NCI-H748 (cell line): ENCODE measurements at regions not wholly inside any gene's neighbourhood (a gene's known extent, or its start where the extent isn't known, plus 50 kb on each side); places are given as distances from the start of the nearest gene placed in this dataset.
A peak's percentile ranks its signal among the peaks of the same experiment; 100 is the strongest.
"Not testable (repeated sequence)": the region's sequence is repeated elsewhere in the genome, so short reads cannot be mapped to it uniquely, and the experiment has no call there.

Experiments used
- DNase-seq: peaks from one replicate; lab custom pipeline; 2025; ENCODE audit not compliant: unreplicated experiment; lab: John Stamatoyannopoulos, UW

DNA sequence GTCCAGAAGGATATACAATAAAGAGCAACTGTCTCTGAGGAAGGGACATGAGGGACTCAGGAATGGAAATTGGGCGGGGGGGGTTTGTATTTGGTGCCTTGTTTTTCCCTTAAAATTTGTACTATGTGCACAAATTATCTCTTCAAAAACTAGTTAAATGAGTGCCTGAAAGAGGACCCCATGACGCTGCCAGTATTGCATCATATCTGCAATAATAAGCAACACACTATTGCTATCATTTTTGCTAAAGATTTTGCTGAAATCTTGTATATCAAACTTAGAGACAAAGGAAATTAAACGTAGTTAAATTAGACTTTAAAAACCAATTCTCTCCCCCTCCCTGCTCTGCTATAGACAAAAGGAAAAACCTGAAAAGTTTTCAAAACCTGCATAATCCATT is 89.7 kb upstream of the SLC30A5 start:
- DNase-seq, result no peak

DNA sequence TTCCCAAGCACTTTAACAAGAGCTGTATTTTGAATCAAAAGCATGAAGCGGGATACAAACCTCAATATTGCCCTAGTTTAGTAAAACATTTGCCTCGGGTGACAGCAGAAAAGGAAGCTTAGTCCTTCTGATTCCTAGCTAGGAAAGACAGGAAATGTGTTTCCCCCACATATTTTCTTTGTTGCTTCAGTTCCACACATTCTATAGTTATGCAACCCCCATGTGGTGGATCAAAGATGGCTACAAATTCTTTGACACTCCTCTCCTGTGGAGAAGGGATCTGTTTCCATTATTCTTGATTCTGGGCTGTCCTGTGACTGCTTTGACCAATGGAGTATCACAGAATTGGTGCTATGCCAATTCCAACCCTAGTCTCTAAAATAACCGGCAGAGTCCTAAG is 89.1 kb upstream of the SLC30A5 start:
- DNase-seq, result no peak

DNA sequence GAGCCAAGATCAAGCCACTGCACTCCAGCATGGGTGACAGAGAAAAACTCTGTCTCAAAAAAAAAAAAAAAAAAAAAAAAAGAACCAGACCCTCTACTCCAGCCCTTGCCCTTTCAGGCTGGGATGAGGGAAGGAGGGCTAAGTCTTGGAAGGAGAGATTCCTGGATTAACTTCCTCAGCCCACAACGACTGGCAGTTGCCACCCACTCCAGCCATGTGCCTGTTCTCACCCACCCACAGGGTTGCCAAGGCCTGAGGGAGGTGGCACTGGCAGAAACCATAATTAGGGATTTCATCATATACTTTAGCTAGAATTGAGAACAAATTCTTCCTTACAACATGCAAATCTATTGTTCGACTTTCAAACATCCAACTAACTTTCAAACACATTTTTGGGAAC is 87.8 kb upstream of the SLC30A5 start:
- no peak for DNase-seq

DNA sequence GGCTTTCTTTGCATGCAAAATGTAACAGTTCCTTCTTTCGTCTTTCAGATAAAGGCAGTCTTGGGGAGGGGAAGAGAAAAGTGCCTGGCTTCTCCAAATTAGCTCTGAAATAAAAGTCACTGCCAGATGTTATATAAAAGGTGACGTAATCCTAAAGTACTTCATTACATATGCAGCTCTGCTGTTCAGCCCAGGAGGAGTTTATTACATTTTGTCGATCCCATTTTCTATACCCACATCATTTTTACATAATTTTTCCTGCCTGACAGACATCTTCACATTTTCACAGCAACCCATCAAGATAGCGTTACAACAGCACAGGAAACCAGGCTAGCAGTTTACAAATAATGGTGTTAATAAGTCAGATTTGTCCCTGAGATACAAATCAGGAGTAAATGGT is 86.7 kb upstream of the SLC30A5 start:
- no peak for DNase-seq

DNA sequence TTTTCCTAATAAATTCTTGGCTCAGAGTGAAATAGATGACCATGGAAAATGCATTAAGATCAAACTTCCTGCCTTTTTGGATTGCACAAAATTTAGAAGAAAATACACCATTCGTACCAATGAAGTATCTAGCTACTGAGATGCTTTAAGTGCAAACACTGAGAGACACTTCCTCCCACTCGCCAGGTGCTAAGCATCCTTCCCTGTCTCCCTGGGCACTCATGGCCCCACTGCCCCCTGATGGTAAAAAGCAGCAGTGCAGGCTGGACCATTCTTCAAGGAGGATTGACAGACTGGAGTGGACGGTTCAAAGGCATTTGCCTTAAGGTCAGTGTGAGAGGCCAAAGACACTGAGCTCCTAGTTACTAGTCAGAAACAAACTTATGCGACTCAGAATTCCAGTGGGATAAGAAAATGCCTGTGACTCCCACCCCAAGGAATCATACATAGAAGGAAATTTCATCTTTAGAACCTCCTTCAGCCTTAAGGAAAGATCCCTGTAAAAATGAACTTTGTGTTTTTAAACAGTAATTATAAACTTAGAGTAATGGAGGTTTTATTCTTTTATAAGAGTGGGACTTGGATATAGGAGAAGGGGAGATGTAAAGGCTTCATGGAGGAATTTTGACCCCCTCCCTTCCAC is 86.0 kb upstream of the SLC30A5 start:
- DNase-seq, result peak; percentile 82

DNA sequence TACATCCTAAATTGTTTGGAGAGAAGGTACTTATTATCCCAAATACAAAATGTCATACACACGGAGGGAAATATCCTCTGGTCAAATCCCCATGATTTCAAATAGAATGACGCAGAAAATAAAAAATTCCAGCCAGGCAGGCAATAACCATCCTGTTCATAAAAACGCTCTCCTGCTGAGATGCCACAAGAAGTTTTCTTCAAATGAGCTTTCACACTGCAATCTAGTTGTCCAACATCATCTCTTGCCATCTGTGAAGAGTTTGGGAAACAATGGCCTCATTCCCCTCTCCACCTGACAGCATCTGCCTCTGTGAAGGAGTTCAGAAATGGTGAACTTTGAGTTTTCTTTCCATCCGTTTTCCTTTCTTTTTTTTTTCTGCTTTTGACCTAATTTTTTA is 83.3 kb upstream of the SLC30A5 start:
- DNase-seq, result no peak

DNA sequence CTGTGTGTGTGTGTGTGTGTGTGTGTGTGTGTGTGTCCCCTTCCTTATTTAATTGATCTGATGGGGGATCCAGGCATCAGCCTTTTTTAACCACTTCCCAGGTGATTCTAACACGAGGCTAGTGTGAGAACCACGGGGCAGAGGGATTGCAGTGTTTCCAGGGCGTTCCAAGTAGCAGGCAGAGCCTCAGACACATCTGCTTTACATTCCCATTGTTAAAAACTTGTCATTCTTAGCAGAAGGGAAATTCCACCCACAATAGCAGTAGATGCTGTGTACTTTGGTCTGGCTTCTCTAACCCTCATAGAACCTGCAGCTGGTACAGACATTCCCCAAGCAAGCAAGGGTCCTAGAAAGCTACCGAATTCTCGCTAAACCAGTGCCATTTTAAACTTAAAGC is 81.9 kb upstream of the SLC30A5 start:
- DNase-seq, result no peak

DNA sequence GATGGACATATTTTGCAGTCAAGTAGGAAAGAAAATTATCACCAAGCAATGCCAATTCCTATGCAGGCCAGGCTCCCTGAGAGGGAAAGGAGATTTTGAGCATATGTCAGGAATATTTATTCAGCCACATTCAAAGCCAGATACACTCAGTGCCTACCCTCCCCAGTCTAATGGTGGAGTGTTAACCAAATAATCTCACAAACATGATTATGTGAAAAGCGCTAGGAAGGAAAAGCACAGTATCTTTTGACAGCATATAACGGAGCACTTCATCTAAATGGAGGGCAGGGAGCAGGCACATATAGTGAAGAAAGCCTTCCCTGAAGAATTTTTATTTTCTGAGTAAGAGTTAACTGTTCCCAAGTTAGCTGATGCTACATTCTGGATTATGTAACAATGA is 80.3 kb upstream of the SLC30A5 start:
- no peak for DNase-seq

DNA sequence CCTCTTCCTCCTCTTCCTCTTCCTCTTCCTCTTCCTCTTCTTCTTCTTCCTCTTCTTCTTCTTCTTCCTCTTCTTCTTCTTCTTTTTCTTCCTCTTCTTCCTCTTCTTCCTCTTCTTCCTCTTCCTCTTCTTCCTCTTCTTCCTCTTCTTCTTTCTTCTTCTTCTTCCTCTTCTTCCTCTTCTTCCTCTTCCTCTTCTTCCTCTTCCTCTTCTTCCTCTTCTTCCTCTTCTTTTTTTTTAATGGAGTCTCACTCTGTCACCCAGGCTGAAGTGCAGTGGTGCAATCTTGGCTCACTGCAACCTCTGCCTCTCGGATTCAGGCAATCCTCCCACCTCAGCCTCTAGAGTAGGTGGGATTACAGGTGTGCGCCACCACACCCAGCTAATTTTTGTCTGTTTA is 79.8 kb upstream of the SLC30A5 start:
- not testable (repeated sequence) for DNase-seq

DNA sequence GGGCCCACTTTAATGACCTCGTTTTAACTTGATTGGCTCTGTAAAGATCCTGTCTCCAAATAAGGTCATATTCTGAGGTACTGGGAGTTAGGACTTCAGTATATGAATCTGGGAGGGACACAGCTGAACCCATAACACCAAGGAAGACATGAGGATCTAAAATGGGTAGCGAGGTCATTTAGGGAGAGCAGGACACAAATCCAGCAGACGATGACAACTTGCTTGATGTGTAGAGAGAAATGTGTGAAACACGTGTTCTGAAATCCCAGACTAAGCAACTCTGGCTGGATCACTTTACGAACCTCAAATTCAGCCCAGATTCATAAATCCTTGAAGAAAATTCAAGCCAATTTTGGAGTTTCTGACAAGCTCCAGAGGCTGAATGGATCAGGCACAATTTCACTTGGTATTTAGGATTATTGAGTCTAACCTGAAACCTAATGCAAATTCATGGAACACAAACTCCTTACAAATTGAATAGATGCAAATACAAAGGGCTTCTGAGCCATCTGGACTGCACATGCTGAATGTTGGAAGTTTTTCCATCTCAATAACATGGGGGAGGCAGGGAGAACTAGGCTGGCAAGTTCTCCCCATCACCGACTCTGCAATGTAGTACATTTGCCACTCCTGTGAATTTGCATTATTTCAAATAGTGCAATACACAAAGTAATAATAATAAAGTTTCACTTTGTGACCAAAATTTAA is 74.0 kb upstream of the SLC30A5 start:
- no peak for DNase-seq

DNA sequence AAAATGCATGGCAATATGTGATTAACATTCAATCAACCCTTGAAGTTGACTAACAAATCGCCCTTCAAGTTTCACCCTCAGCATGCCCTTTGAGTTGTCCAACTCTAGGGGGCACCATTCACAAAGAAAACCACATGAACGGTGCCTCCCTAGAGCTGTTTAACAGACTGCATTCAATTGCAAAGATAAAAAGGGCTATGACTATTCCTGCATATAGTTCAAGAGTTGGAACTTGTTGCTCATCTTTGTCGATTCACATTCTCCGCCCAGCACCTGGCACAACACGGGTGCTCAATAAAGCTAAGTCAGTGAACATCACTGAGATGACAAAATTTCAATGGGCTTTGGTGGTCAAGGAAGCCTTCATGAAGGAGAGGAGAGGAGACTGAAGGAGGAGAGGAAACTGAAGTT is 69.6 kb upstream of the SLC30A5 start:
- DNase-seq, result peak; percentile 73

DNA sequence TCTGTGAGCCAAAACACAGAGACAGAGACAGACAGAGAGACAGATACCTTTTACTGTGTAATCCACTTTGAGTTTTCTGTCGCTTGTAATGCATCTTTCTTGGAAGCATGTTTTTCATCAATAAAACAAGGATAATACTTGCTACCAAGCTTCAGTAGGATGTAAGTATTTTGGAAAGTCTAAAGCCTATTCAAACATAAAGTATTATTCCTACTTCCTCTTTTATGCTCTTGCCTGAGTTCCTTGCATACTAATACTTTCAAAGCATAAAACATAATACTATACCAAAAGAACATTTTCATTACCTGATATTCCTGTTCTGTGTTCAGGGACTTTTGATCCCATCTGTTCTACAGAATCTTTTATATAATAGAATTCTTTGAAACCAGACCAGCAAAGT is 64.5 kb upstream of the SLC30A5 start:
- DNase-seq, result no peak

DNA sequence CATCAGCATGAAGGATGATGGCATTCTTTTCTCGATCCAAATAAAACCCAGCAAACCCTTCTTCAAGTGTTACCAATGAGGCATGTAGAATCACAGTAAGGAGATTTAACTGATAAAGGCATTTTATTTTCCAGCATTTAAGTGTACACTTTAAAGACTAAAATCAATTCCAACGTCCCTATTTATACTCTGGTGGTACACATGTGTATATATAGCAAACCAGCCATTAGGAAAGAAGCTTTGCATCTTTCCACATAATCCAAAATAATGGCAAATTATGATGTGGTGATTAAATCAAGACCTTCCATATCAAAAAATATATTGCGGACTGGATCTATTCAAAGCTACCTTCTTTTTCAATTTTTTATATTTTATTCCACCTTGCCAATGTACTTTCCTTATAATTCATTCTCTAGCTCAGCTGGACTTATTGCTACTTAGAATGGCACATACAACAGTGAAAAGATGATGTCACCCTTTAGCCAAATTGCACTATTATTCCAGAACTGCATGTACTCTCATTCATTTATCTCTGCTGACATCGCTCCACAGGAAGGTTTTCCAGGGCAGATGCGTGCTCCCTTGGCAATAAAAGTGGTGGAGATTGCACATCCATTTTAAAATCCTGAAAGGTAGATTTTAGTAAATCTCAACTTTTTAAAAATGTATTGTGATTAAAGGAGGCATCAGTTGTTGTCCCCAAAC is 63.3 kb upstream of the SLC30A5 start:
- DNase-seq, result peak; percentile 32

DNA sequence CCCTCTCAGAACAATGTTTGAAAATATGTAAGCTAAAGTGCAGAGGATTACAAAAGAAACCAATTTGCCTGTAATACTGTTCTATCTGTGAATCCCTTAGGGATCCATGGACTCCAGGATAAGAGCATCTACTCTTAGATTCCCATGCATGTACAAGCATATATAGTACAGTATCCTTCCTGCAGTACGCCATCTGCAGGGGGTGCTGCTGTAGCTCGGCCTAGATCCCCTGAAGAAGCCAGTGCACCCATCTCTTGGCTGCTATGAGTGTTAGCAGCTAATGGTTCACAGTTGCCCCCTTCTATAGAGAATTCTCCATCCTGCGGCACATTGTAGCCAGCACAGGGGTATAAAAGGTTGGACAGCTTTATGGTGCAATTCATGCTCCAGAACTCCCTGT is 61.8 kb upstream of the SLC30A5 start:
- peak; percentile 9 for DNase-seq

DNA sequence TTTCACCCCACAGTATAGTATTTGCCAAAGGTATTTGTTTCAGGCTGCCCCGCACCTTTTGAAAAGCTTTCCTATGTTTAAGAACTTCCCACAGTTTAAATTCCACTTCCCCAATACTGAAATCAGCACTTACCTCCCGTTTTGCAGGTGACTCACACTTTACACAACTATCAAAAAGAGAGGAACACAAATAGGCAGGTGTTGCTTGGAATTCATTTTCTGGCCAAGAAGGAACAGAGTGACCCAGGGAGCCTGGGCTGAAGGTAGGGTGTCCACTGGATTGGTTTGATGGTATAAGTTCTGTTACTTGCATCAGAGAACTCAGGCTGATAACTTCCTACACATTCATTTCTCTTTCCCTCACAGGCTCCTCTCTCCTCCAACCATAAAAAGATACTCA is 60.1 kb upstream of the SLC30A5 start:
- no peak for DNase-seq

DNA sequence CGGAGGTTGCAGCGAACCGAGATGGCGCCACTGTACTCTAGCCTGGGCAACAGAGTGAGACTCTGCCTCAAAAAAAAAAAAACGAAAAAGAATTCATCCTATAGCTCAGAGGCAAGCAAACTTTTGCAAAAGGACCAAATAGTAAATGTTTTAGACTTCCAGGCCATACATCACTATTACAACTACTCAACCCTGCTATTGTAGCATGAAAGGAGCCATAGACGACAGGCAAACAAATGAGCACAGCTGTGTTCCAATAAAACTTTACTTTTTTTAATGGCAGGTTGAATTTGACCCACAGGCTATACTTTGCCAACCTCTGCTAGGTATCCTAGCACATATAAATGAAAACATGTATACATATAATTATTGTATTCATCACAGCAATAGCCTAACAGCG is 58.9 kb upstream of the SLC30A5 start:
- no peak for DNase-seq

DNA sequence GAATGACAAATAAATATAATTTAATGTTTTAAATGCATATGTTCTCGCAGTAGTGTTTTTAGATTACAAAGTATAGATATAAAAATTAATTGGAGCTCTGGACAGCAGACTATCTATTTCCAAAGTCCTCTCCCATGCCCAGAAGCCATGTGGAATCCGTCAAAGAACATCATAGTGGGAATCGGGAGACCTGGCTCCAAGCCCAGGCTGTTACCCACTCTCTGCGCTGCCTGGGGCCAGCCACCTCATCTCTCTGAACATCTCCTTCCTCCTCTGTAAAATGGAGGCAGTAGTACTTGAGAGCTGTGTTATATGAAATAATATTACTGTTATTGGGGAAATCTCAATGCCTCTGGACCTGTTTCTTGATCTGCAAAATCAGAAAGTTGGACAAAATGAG is 58.1 kb upstream of the SLC30A5 start:
- no peak for DNase-seq

DNA sequence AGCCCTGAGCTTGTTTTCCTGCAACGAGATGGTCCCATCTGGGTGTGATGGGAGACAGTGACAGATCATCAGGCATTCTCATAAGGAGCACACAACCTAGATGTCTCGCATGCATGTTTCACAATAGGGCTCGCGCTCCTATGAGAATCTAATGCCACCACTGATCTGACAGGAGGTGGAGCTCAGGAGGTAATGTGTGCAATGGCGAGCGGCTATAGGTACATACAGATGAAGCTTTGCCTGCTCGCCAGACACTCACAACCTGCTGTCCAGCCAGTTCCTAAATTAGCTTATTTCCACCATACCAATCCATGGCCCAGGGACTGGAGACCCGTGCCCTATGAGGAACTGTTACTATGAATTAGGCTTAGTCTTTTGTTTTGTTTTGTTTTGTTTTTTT is 55.3 kb upstream of the SLC30A5 start:
- no peak for DNase-seq

DNA sequence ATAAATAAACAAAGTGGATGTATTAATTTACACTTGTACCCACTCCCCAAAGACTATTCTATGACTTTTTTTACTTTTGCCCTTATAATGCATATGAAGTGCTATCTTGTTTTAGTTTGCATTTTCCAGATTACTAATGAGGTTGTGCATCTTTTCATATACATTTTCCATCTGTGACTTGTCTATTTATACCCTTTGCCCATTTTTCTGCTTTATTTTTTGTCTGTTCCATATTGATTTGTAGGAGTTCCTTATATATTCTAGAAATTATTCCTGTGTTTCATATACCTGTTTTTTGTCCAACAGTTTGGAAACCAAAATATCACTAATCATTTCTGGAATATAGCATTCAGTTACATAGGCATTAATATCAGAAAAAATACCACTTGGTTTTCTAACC is 54.0 kb upstream of the SLC30A5 start:
- no peak for DNase-seq

DNA sequence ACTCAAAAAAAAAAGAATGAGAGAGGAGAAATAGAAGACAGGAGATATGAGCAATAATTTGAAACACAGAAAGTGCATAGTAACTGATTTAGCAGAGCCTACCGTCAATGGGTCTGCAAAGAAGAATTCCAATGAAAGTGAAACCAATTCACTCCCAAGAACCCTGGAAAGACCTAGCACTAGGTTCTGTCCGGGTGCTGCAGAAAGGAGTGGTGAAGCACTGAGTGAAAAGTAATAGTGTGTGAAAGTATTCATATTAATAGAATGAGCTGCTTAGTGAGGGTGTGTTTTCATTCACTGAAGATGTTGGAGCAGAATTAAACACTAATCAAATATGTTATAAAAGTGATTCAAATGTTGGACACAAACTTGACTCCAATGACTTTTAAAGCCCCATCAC is 51.3 kb upstream of the SLC30A5 start:
- no peak for DNase-seq

DNA sequence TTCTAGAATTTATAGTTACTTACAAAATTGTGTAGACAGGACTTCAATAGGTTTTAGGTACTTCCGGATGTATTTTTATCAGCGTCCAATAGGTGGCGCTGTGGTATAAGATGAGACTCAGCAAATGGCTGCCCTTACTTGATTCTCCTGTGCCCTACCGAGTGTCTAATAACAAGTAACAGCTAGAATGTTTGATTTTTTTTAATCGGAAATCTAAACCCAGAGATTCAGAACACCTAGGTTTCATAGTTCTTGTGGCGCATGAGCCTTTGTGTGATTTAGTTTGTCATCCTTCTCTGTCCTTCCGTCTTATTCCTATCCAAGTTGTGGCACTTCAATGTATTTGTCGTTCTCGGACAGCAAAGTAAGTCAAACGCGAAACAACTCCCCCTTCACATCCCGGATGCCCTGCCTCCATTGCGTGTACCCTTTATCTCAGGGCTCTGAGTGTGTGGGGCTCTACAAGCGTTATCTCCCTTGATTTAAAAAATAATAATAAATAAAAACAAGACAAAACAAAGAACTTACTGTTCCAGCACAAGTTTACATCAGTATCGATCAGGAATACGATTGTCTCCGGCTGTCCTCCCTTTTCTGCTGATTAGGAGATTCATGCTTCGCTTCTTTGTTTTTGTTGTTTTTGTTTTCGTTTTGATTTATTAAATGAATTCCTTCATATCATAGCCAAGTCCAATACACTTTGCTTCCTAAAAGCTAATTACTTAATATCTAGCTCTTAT is 50.7 kb upstream of the SLC30A5 start:
- DNase-seq, result peak; percentile 85

DNA sequence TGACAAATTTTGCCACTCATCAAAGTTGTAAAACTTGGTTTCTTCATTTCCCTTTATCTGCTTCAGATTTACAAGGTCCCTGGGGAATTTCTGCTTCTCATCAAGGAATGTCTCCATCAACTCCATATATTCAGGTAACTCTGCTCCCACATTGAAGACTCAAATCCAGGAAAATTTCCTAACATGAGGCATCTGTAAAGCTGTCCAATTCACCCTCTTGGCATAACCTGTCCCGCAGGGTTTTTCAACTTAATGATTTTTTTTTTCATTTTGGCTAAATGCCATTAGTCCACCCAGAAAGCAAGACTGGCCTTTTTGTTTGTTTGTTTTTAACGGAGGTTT is 50.2 kb upstream of the SLC30A5 start:
- peak; percentile 52 for DNase-seq
